Esophagus (tissue), 2 donors: ENCODE measurements at regions not wholly inside any gene's neighbourhood (a gene's known extent, or its start where the extent isn't known, plus 50 kb on each side); places are given as distances from the start of the nearest gene placed in this dataset.

Experiments used
- H3K27ac ChIP-seq, 2 donors: one replicate each; pipeline ENCODE4 v1.5.1; 2013; ENCODE audit warnings: low read depth in 2 of 2, mild to moderate bottlenecking in 2 of 2, inconsistent platforms in 1 of 2, low read length in 1 of 2, moderate library complexity in 1 of 2
- H3K27me3 ChIP-seq, 2 donors: one replicate each; pipeline ENCODE4 v1.6.1; 2013; ENCODE audit warnings: low read length in 2 of 2, control low read depth in 1 of 2, mild to moderate bottlenecking in 1 of 2; ENCODE audit not compliant: insufficient read depth in 2 of 2, control insufficient read depth in 1 of 2
- H3K36me3 ChIP-seq, 2 donors: one replicate each; pipeline ENCODE4 v1.6.1; 2013; ENCODE audit warnings: low read length in 1 of 2; ENCODE audit not compliant: control insufficient read depth in 2 of 2, insufficient read depth in 2 of 2
- H3K4me1 ChIP-seq, 2 donors: one replicate each; pipeline ENCODE4 v1.6.1; 2013; ENCODE audit warnings: low read length in 1 of 2; ENCODE audit not compliant: control insufficient read depth in 2 of 2, insufficient read depth in 2 of 2
- H3K4me3 ChIP-seq, 2 donors: one replicate each; pipeline ENCODE4 v1.5.1; 2013; ENCODE audit warnings: low read length in 2 of 2, mild to moderate bottlenecking in 2 of 2, low read depth in 1 of 2, moderate library complexity in 1 of 2
- H3K9me3 ChIP-seq, 2 donors: one replicate each; pipeline ENCODE4 v1.6.1; 2013; ENCODE audit warnings: mild to moderate bottlenecking in 2 of 2, low read depth in 1 of 2, low read length in 1 of 2, moderate library complexity in 1 of 2; ENCODE audit not compliant: control insufficient read depth in 2 of 2, insufficient read depth in 1 of 2
- WGBS, 2 donors: extraction: QIAGEN DNeasy Blood & Tissue Kit; methylation state at CpG; one replicate each; pipeline ENCODE4 v1.1.7; 2013; 5-methylcytosine and 5-hydroxymethylcytosine counted together
- donor health status: healthy with polysubstance abuse.
- donor health status: Bipolar disorder and iron deficiency.

DNA sequence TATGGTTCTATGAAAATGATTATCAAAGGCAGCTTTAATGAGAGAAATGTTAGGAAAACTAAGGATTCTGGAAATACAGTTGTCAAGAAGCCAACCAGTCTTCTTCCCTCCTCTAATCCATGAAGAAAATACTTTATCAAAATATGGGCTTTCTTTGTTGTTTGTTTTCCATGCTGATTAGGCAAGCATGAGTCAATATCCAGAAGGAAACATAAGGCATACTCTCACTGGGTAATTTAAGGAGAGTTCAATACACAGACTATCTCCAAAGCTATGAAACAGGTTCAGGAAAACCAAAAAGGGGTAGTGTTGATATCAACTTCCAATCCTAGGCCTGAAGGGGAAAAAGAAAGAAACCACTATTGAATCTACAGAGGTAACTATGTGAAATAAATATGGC, 68.7 kb upstream of the CMC1 start:
- Histone ChIP-seq H3K27me3 (no peaks in the 10 kb centered on the region), H3K4me3 (no peak overlapping the region), H3K4me1 (no peaks in the 10 kb centered on the region), H3K9me3 (no peaks in the 10 kb centered on the region), H3K36me3 (no peaks in the 10 kb centered on the region), H3K27ac (no peak overlapping the region)

DNA sequence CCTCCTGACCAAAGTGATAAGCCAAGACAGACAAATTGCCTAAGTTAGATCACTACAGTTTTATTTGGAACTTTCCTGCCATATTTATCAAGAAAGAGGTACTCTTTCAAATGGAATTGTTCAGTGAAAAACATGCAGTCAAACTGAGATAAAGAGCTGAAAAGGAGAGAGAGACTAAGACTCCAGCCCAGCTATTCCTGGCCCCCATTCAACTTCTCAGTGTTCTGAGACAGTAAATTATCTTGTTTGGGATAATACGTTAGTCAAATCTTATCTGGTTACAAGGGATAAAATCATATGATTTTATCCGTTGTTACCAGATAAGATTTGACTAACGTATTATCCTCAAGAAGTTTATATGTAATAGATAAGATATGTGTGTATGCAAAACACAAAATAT, 67.6 kb upstream of the CMC1 start:
- no peaks in the 10 kb centered on the region for H3K27me3 ChIP-seq
- no peaks in the 10 kb centered on the region for H3K4me1 ChIP-seq
- no peak overlapping the region for H3K4me3 ChIP-seq
- no peaks in the 10 kb centered on the region for H3K9me3 ChIP-seq
- H3K27ac ChIP-seq: no peak overlapping the region
- WGBS, 2 donors: 42 to 54% methylated on average over 3 of the region's 3 CpGs
- H3K36me3 ChIP-seq: no peaks in the 10 kb centered on the region

DNA sequence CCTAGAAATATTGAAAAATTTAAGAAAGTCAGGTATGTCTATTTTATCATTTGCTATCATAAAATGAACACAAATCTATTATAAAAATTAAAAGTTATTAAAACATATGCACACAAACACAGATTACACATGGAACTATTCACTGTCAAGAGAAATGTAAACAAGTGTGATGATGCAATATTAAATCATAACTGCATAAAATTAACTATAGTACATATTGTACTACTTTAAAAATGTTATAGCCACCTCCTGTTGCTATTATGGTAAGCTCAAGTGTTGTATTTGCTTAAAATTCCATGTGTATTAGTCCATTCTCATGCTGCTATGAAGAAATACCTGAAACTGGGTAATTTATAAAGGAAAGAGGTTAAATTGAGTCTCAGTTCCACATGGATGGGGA, 54.7 kb upstream of the CMC1 start:
- Histone ChIP-seq H3K27ac (no peak overlapping the region), H3K9me3 (no peaks in the 10 kb centered on the region), H3K36me3 (no peaks in the 10 kb centered on the region), H3K4me3 (no peak overlapping the region), H3K4me1 (no peaks in the 10 kb centered on the region), H3K27me3 (no peaks in the 10 kb centered on the region)

DNA sequence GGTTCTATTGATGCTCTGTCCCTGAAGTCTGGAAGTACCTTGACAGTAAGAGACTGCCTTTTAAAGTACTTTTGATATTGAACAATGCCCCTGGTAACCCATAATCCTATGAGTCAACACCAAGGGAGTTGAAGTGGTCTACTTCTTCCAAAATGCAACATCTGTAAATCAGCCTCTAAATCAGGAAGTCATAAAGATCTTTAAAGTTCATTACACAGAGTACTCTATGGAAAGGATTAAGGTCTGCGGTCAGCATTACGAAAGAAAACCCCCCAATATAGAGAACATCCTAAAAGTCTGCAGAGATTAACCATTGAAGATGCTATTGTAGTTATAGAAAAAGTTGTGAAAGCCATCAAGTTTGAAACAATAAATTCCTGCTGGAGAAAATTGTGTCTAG, 52.7 kb upstream of the CMC1 start:
- no peaks in the 10 kb centered on the region for H3K4me1 ChIP-seq
- no peak overlapping the region for H3K27ac ChIP-seq
- no peak overlapping the region for H3K4me3 ChIP-seq
- WGBS, 2 donors: 91 to 95% methylated on average over 2 of the region's 2 CpGs
- no peaks in the 10 kb centered on the region for H3K36me3 ChIP-seq
- H3K9me3 ChIP-seq: no peaks in the 10 kb centered on the region
- H3K27me3 ChIP-seq: no peaks in the 10 kb centered on the region

DNA sequence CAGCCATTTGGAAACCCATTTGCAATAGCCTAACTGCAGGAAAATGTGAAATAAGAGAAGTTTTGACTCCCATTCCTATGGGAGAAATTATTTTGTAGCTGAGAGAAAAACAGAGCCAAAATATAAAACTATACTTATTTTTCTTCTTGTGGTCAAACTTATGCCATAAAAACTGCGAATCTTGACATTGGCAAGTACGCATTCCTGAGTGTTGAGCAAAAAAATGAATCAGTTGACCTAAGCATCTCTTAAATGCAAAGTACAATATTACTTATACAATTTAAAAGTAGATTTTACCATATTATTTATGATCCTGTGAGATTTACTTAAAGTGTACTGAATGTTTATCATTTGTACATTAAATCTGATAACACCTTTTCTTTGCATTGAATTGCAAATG, 50.1 kb upstream of the CMC1 start:
- Histone ChIP-seq H3K4me3 (no peak overlapping the region), H3K4me1 (no peaks in the 10 kb centered on the region), H3K27me3 (no peaks in the 10 kb centered on the region), H3K36me3 (no peaks in the 10 kb centered on the region), H3K27ac (no peak overlapping the region), H3K9me3 (no peaks in the 10 kb centered on the region)
- WGBS, 2 donors: 92 to 96% methylated on average over 2 of the region's 2 CpGs
